Astrocyte of the hippocampus (primary cell): ENCODE measurements at regions not wholly inside any gene's neighbourhood (a gene's known extent, or its start where the extent isn't known, plus 50 kb on each side); places are given as distances from the start of the nearest gene placed in this dataset.
"Not testable (repeated sequence)": the region's sequence is repeated elsewhere in the genome, so short reads cannot be mapped to it uniquely, and the experiment has no call there.

Experiments
- DNase-seq: peaks from one replicate; pipeline ENCODE4 v3.0.0; 2011; ENCODE audit warnings: low read depth, low spot score

DNA sequence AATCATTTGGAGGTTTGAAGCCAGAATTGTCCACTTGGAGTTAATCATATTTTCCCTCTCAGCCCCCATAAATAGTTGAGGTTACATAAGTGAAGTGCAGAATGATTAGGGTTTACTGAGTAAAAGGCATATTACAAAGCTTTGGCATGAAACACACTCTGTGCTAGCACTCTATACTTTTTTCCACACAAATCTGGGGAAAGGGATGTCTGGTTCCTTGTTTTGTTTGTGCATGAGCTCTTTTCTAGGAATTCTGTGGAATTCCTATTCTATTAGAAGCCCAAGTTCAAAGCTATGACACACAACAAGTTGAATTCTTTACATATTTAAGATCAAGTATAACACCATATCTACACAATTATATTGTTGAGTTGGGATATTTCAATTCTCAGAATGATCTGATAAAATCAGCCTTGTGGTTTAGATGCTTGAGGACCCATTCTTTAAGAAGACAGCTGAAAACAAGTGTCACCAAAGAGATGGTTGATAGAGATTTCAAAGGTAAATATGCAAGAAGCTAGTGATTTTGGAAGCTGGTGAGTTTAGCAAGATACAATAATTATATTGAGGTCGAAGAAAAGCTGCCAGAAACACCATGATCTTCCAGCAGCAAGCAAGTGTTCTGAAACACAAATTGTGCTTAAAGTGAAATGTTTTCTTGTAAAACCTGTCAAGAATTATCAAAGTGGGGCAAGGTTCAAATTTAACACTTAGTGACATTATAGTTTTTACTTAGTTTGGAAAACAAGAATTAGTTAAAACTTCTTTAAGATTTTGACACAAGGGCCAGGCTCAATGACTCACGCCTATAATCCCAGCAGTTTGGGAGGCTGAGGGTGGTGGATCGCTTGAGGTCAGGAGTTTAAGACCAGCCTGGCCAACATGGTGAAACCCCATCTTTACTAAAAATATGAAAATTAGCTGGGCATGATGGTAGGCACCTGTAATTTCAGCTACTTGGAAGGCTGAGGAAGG lies 122.6 kb downstream of the INHBA start:
- peak; percentile 90 for DNase-seq

GRCh38 chr7:41578700-41579099 lies 124.2 kb downstream of the INHBA start:
- DNase-seq, result peak; percentile 29

DNA sequence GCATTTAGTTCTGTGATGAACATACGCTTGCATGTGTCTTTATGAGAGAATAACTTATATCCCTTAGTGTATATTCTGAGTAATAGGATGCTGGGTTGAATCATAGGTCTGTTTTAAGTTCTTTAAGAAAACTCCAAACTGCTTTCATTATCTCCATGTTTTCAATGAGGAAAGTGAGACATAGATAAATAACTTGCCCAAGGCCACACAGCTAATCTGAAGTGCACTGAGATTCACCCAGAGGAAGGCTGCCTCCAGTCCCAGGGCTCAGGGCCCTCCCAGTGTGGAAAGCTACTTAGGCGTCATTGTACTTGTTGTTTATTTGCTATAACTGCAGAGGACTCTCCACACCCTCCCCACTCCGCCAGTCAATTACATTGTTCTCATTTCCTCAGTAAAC lies 126.7 kb downstream of the INHBA start:
- DNase-seq, result no peak

GRCh38 chr7:41574377-41574776 lies 128.5 kb downstream of the INHBA start:
- peak; percentile 20 for DNase-seq

GRCh38 chr7:41573862-41574261 lies 129.0 kb downstream of the INHBA start:
- DNase-seq, result no peak

DNA sequence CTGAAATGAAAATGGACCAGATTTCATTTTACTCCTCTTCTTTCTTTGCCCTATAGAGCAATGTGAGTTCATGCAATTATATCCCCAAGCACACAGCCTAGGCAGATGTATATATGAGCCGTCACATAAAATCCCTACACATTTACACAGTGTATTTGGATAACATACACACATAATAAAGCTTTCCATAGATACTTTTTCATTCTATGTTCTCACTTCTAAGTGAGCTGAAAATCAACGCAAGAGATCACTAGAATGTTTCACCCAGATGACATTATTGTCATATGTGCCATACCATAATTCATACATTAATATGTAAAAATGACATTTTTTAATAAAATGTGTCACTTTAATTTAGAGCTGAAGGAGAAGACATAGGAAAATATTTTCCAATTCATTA lies 129.4 kb downstream of the INHBA start:
- DNase-seq, result no peak

- peak; percentile 16 for DNase-seq
Observed at GRCh38 chr7:41573015-41573414, 129.9 kb downstream of the INHBA start.

DNA sequence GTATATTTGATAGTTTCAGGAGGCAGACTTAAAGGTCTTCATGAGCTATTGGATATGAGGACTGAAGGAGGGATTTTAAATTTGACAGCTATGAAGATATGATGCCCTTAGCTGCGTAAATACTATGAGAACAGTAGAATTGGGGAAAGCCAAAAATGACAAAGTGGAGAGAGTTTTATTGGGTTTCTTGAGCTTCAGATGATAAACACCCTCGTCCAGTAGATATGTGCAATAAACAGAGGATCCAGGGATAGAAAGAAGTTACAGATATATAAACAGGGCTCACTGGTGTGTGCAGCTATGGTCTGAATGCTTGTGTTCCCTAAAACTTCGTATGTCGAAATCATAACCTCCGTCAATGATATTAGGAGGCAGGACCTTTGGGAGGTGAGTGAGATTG lies 131.3 kb downstream of the INHBA start:
- DNase-seq, result no peak

DNA sequence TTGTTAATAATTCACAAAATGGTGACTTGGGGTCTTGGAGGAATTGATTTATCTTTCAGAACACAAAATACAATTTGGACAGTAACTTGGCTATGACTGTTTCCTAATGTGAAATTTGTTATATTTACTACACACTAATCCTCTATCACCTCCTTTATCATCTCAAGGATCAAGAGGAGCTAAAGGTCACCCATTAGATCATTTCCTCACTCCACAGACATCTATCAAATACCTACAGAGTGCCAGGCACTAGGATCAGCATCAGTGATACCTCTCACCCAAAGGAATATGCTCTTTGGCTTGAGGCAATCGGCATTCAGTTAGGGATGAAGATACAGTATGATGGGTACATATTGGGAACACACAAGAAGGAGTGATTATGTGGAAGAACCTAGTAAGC lies 132.1 kb downstream of the INHBA start:
- no peak for DNase-seq

DNA sequence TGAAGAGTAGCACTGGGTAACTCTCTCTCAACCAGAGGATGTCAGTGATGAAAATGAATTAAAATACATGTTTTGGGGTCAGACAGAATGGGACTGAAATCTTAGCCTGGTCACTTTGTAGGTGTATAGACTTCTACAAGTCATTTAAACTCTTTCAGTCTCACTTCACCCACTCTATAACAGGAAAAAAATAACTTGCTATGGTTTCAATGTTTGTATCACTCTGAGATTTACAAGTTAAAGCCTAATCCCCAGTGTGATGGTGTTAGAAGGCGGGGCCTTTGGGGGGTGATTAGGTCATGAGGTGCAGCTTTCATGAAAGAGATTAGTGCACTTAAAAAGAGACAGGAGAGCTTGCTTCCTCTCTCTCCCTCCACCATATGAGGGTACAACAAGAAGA lies 134.8 kb downstream of the INHBA start:
- no peak for DNase-seq

GRCh38 chr7:41567731-41568114 lies 135.2 kb downstream of the INHBA start:
- DNase-seq, result no peak

DNA sequence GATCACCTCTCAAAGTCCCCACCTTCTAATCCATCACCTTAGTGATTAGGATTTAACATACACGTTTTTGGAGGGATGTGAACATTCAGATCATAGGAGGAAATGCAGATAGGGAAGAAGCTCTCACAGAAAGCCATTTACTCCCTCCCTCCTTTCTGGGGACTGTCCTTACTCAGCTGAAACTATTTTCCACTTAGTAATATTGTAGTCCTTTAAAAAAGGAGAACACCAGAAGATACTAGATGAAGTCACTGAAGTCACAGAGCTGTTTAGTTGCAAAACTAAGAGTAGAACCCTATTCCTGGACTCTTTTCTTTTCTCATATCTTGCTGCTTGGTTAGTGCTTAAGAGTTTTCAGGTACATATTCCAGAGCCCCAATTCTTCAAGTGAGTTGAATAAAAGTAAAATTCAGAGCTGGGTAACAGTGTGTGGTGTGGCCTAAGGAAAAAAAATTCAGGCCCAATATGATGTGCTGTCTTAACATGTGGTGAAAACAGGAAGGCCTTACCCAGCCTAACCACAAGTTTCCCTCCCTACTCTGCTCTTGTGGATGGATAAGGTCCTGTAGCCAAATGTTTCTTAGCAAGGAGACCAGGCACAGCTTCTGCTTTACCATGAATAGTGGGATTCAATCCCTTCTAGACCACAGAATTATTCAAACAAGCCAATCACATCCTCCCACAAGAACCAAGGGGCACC lies 135.7 kb downstream of the INHBA start:
- no peak for DNase-seq

DNA sequence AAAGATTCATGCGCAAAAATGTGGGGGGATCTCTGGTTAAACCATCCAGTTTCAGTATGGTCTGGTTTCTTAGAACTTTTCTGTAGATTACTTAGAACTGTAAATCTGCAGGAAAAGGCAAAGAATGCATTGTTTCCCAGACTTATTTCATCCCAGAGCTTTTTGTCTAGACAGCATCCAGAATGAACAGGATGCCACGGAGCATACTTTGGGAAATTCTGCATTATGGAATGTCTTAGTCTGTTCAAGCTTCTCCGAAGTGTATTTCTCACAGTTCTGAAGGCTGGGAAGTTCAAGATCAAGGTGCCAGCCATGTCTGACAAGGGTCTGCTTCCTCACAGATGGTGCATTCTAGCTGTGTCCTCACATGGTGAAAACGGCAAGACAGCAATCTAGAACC lies 136.3 kb downstream of the INHBA start:
- DNase-seq, result no peak

GRCh38 chr7:41565655-41566054 lies 137.2 kb downstream of the INHBA start:
- no peak for DNase-seq

- DNase-seq, result no peak
Observed at GRCh38 chr7:41559426-41559825, 143.5 kb downstream of the INHBA start.

- DNase-seq, result no peak
Observed at GRCh38 chr7:41554481-41554880, 148.4 kb downstream of the INHBA start.

GRCh38 chr7:41550046-41550445 lies 152.8 kb downstream of the INHBA start:
- not testable (repeated sequence) for DNase-seq

- no peak for DNase-seq
Observed at GRCh38 chr7:41544241-41544640, 158.6 kb downstream of the INHBA start.

GRCh38 chr7:41540601-41541000 lies 162.3 kb downstream of the INHBA start:
- DNase-seq, result no peak

GRCh38 chr7:41538810-41539724 lies 163.8 kb downstream of the INHBA start:
- DNase-seq, result peak; percentile 32

DNA sequence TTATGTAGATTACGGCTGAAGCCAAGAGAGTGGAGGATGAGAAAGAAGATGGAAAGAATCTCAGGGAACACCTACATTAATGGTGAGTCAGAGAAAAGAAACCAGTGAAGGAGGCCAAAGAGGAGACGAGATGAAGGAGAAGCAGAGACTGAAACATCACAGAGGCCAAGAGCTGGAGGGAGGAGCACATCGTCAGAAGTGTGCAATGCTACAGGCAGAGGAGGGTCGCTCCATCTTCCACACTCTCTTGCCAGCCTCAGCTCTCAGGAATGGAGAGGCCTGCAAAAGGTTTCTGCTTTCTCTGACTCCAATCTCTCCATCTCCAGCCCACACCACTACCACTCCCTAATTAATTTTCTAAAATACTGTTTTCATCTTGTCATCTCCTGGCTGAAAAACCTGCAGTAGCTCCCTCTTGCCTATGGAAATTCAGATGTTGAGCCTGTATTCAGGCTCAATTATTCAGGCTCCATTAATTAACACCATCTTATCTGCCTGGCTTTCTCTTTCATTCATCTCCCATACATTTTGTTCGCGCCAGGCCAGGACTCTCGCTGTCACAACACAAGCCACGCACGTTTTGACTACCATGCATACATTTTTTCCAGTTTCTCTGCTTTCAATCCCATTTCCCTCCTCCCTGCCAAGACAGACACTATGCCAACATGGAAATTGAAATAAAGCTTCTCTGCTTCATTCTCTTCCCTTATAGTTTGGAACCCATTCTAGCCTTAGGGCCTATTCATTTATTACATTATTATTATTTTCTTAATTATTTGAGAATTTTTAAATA lies 165.8 kb downstream of the INHBA start:
- DNase-seq, result no peak
